Amygdala (tissue), 56 donors: ENCODE measurements at regions not wholly inside any gene's neighbourhood (a gene's known extent, or its start where the extent isn't known, plus 50 kb on each side); places are given as distances from the start of the nearest gene placed in this dataset.
"Not testable (repeated sequence)": the region's sequence is repeated elsewhere in the genome, so short reads cannot be mapped to it uniquely, and the experiment has no call there.

Experiments
- DNase-seq, 56 donors: peaks; one replicate each; lab custom pipeline; 2025; lab: John Stamatoyannopoulos, UW

- no peak for DNase-seq
These were observed 110.7 kb upstream of the PPP2R3B start for GRCh38 chrX:497186-498014.

- DNase-seq: not testable (repeated sequence)
These were observed 112.2 kb upstream of the PPP2R3B start for GRCh38 chrX:498901-499300.

GRCh38 chrX:499870-500364 lies 113.2 kb upstream of the PPP2R3B start:
- no peak for DNase-seq

- no peak for DNase-seq
These were observed 113.8 kb upstream of the PPP2R3B start for GRCh38 chrX:500481-501010.

GRCh38 chrX:506341-506740 lies 119.6 kb upstream of the PPP2R3B start:
- no peak for DNase-seq

GRCh38 chrX:508163-508562 lies 121.5 kb upstream of the PPP2R3B start:
- DNase-seq: no peak

- DNase-seq: not testable (repeated sequence)
These were observed 121.8 kb upstream of the SHOX start for GRCh38 chrX:508821-509220.

GRCh38 chrX:511089-511488 lies 119.5 kb upstream of the SHOX start:
- DNase-seq: not testable (repeated sequence)

GRCh38 chrX:518319-518718 lies 112.3 kb upstream of the SHOX start:
- DNase-seq: no peak

GRCh38 chrX:519741-520140 lies 110.8 kb upstream of the SHOX start:
- DNase-seq: no peak

- DNase-seq: no peak
These were observed 108.1 kb upstream of the SHOX start for GRCh38 chrX:522456-522855.

- DNase-seq: no peak
These were observed 105.5 kb upstream of the SHOX start for GRCh38 chrX:525134-525533.

- no peak for DNase-seq
These were observed 104.0 kb upstream of the SHOX start for GRCh38 chrX:526295-527224.

GRCh38 chrX:530726-531610 lies 99.6 kb upstream of the SHOX start:
- DNase-seq: no peak

GRCh38 chrX:531611-531936 lies 99.0 kb upstream of the SHOX start:
- no peak for DNase-seq

- DNase-seq: no peak
These were observed 95.8 kb upstream of the SHOX start for GRCh38 chrX:534804-535203.

GRCh38 chrX:536616-537015 lies 94.0 kb upstream of the SHOX start:
- no peak for DNase-seq

- no peak for DNase-seq
These were observed 93.4 kb upstream of the SHOX start for GRCh38 chrX:537151-537550.

- DNase-seq: no peak
These were observed 92.3 kb upstream of the SHOX start for GRCh38 chrX:538311-538710.

GRCh38 chrX:541006-541405 lies 89.6 kb upstream of the SHOX start:
- not testable (repeated sequence) for DNase-seq
